Panc1 (cell line): ENCODE measurements at regions not wholly inside any gene's neighbourhood (a gene's known extent, or its start where the extent isn't known, plus 50 kb on each side); places are given as distances from the start of the nearest gene placed in this dataset.

Source experiments
- POLR2AphosphoS5 ChIP-seq: IDR thresholded peaks from 2 replicates; pipeline ENCODE4 v1.6.1; 2012; ENCODE audit warnings: mild to moderate bottlenecking, low read depth, low read length, moderate library complexity
- TCF7L2 ChIP-seq: IDR thresholded peaks from 2 replicates; pipeline ENCODE4 v1.6.1; 2011; ENCODE audit warnings: mild to moderate bottlenecking, low read depth, low read length, inconsistent platforms
- TF ChIP-seq, protein P1 (sequence below): fragments of 450-650 bp; IDR thresholded peaks from 2 replicates; pipeline ENCODE4 v1.5.1; 2017; ENCODE audit warnings: mild to moderate bottlenecking

DNA sequence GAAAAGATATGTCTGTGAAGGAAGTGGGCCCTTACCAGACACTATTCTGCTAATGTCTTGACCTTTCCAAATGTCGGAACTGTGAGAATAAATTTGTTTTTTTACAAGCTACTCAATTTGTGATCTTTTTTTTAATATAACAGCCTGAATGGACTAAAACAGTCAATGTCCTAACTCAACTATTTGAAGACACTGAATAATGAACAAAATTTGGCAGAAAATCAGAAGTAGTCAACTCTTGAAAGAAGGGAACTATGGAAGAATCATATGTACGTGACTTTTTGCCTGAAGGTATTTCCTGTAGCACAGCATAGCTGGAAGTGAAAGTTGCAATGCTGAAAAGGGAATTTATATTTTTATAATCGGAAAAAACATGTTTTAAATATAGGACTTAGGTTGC, 351.8 kb upstream of the TFPI start:
- TF ChIP-seq, protein P1, sequence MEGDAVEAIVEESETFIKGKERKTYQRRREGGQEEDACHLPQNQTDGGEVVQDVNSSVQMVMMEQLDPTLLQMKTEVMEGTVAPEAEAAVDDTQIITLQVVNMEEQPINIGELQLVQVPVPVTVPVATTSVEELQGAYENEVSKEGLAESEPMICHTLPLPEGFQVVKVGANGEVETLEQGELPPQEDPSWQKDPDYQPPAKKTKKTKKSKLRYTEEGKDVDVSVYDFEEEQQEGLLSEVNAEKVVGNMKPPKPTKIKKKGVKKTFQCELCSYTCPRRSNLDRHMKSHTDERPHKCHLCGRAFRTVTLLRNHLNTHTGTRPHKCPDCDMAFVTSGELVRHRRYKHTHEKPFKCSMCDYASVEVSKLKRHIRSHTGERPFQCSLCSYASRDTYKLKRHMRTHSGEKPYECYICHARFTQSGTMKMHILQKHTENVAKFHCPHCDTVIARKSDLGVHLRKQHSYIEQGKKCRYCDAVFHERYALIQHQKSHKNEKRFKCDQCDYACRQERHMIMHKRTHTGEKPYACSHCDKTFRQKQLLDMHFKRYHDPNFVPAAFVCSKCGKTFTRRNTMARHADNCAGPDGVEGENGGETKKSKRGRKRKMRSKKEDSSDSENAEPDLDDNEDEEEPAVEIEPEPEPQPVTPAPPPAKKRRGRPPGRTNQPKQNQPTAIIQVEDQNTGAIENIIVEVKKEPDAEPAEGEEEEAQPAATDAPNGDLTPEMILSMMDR: no peak
- TF ChIP-seq POLR2AphosphoS5 (no peak), TCF7L2 (no peak)
